SU-DHL-6 (cell line): ENCODE measurements at regions not wholly inside any gene's neighbourhood (a gene's known extent, or its start where the extent isn't known, plus 50 kb on each side); places are given as distances from the start of the nearest gene placed in this dataset.
A peak's percentile ranks its signal among the peaks of the same experiment; 100 is the strongest.

Source experiments
- H2AFZ ChIP-seq: fragments of 200-600 bp; sonication (generic); 2 replicates; pipeline ENCODE4 v1.6.1; 2014; ENCODE audit warnings: low read depth, mild to moderate bottlenecking, moderate library complexity, mixed read lengths, antibody characterized with exemption, low read length; ENCODE audit not compliant: severe bottlenecking
- H3F3A ChIP-seq: fragments of 200-600 bp; shearing (Covaris generic); 2 replicates; pipeline ENCODE4 v1.6.0; 2016; ENCODE audit warnings: antibody characterized with exemption, mild to moderate bottlenecking; ENCODE audit not compliant: insufficient read depth
- H3K27ac ChIP-seq: fragments of 200-600 bp; sonication (generic); 2 replicates; pipeline ENCODE4 v1.5.1; 2016; ENCODE audit warnings: low read depth, mild to moderate bottlenecking, low read length, moderate library complexity, mixed read lengths
- H3K27me3 ChIP-seq: fragments of 200-600 bp; sonication (generic), shearing (Covaris generic); 2 replicates; pipeline ENCODE4 v1.6.0; 2014; ENCODE audit warnings: mild to moderate bottlenecking, low read length
- H3K36me3 ChIP-seq: fragments of 200-600 bp; sonication (generic); 2 replicates; pipeline ENCODE4 v1.6.1; 2014; ENCODE audit warnings: mild to moderate bottlenecking, low read length, mixed read lengths
- H3K4me2 ChIP-seq: fragments of 300-600, 200-600 bp; shearing (Covaris generic), sonication (generic); 2 replicates; pipeline ENCODE4 v1.6.0; 2014; ENCODE audit warnings: low read length, low read depth, mild to moderate bottlenecking; ENCODE audit not compliant: poor library complexity, severe bottlenecking
- H3K4me3 ChIP-seq: fragments of 200-600 bp; sonication (generic); 2 replicates; pipeline ENCODE4 v1.5.1; 2014; ENCODE audit warnings: antibody characterized with exemption, low read length, mild to moderate bottlenecking, mixed read lengths; ENCODE audit not compliant: insufficient read depth, poor library complexity, severe bottlenecking
- H3K79me2 ChIP-seq: fragments of 200-600 bp; sonication (generic); 2 replicates; pipeline ENCODE4 v1.6.1; 2014; ENCODE audit warnings: mild to moderate bottlenecking, low read length, moderate library complexity; ENCODE audit not compliant: insufficient read depth
- H3K9ac ChIP-seq: fragments of 200-600 bp; sonication (generic); 2 replicates; pipeline ENCODE4 v1.7.0; 2014; ENCODE audit warnings: mild to moderate bottlenecking, low read length
- H3K9me2 ChIP-seq: fragments of 200-600 bp; sonication (generic); replicated peaks from 2 replicates; pipeline ENCODE4 v1.6.1; 2014; ENCODE audit warnings: low read length; ENCODE audit not compliant: insufficient read depth
- H3K9me3 ChIP-seq: fragments of 200-600 bp; sonication (generic); 2 replicates; pipeline ENCODE4 v1.6.1; 2014; ENCODE audit warnings: low read length, mixed read lengths; ENCODE audit not compliant: insufficient read depth
- H4K20me1 ChIP-seq: fragments of 200-600 bp; sonication (generic); 2 replicates; pipeline ENCODE4 v1.6.1; 2014; ENCODE audit warnings: low read depth, mild to moderate bottlenecking, antibody characterized with exemption, low read length, moderate library complexity, mixed read lengths
- CTCF ChIP-seq: fragments of 200-600 bp; sonication (generic); IDR thresholded peaks from one replicate; pipeline ENCODE4 v1.5.1; 2017; ENCODE audit warnings: antibody characterized with exemption, mild to moderate bottlenecking, low read length, moderate library complexity; ENCODE audit not compliant: insufficient read depth, poor library complexity, severe bottlenecking
- EZH2phosphoT487 ChIP-seq: fragments of 200-600 bp; sonication (generic), shearing (Covaris generic); conservative IDR thresholded peaks from 2 replicates; pipeline ENCODE4 v1.6.1; 2018; ENCODE audit warnings: mild to moderate bottlenecking, antibody characterized with exemption, low read length, moderate library complexity, mixed read lengths

- Histone ChIP-seq H3K9me3 (no peaks in the 10 kb centered on the region), H2AFZ (no peak overlapping the region), H3K9me2 (no peaks in the 10 kb centered on the region), H3K27me3 (no peaks in the 10 kb centered on the region), H3F3A (no peaks in the 10 kb centered on the region), H3K27ac (no peak overlapping the region), H3K4me3 (no peak overlapping the region), H3K4me2 (no peak overlapping the region), H3K9ac (no peak overlapping the region), H3K36me3 (no peaks in the 10 kb centered on the region), H3K79me2 (no peaks in the 10 kb centered on the region), H4K20me1 (no peaks in the 10 kb centered on the region)
- TF ChIP-seq CTCF = no peak
- TF ChIP-seq EZH2phosphoT487 = no peak
Observed at GRCh38 chr17:68778726-68779125, 176.5 kb downstream of the ABCA8 start.

GRCh38 chr17:68777856-68778694, 176.9 kb upstream of the FAM20A start:
- no peak overlapping the region for H3K4me2 ChIP-seq
- no peaks in the 10 kb centered on the region for H3K36me3 ChIP-seq
- H3K4me3 ChIP-seq = no peak overlapping the region
- H3K9ac ChIP-seq = no peak overlapping the region
- H3K9me3 ChIP-seq = no peaks in the 10 kb centered on the region
- H3K79me2 ChIP-seq = no peaks in the 10 kb centered on the region
- no peak overlapping the region for H3K27ac ChIP-seq
- no peaks in the 10 kb centered on the region for H3F3A ChIP-seq
- TF ChIP-seq EZH2phosphoT487 (no peak), CTCF (no peak)
- H3K27me3 ChIP-seq = no peaks in the 10 kb centered on the region
- H2AFZ ChIP-seq = no peak overlapping the region
- no peaks in the 10 kb centered on the region for H4K20me1 ChIP-seq
- H3K9me2 ChIP-seq = no peaks in the 10 kb centered on the region

- H3K9ac ChIP-seq = no peak overlapping the region
- no peak overlapping the region for H3K4me2 ChIP-seq
- TF ChIP-seq CTCF (peak; percentile 54), EZH2phosphoT487 (no peak)
- no peaks in the 10 kb centered on the region for H3K9me3 ChIP-seq
- no peaks in the 10 kb centered on the region for H3K79me2 ChIP-seq
- no peaks in the 10 kb centered on the region for H3F3A ChIP-seq
- H2AFZ ChIP-seq = no peak overlapping the region
- no peak overlapping the region for H3K4me3 ChIP-seq
- no peaks in the 10 kb centered on the region for H3K9me2 ChIP-seq
- H4K20me1 ChIP-seq = no peaks in the 10 kb centered on the region
- no peaks in the 10 kb centered on the region for H3K27me3 ChIP-seq
- H3K27ac ChIP-seq = no peak overlapping the region
- H3K36me3 ChIP-seq = no peaks in the 10 kb centered on the region
Observed at GRCh38 chr17:68777243-68777855, 176.2 kb upstream of the FAM20A start.
